ENCODE measurements at regions not wholly inside any gene's neighbourhood (a gene's known extent, or its start where the extent isn't known, plus 50 kb on each side); places are given as distances from the start of the nearest gene placed in this dataset.

- TF ChIP-seq CTCF (IDR thresholded peaks at IDR 0.05; ENCODE audit: insufficient read depth, low read length, severe bottlenecking) = no peak
- FAIRE-seq (no peak), DNase-seq (ENCODE audit: low read depth) (peak; percentile 76)
- no peaks in the 10 kb centered on the region for H3K27me3 ChIP-seq (ENCODE audit: control insufficient read depth, insufficient read depth, low read length)
- H3K4me3 ChIP-seq (ENCODE audit: low read depth, low read length) = no peak overlapping the region
- H3K36me3 ChIP-seq (ENCODE audit: control insufficient read depth, insufficient read depth, low read length) = no peaks in the 10 kb centered on the region
Observed at GRCh38 chr1:99579691-99580172, 66.2 kb upstream of the PALMD start.

DNA sequence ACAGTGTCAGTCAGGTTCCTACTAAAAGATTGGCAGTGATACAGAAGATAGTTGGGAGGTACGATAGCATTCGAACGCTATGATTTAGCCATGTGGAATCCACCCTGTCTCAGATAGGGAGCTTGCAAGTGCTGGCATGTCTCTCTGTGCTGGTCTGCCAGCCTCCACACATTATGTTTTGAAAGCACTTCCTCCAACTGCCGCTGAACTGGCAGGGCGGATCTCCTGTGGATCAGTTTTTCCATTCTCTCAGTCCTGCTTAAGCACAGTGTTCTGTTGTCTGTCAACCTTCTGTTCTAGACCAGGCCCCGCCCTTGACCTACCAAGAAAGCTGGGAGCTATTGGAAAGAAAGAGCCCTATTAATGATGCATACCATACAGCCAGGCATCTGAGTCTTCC, 65.5 kb upstream of the PALMD start:
- DNase-seq (ENCODE audit: low read depth) = peak; percentile 99
- Histone ChIP-seq H3K27me3 (ENCODE audit: control insufficient read depth, insufficient read depth, low read length) (no peaks in the 10 kb centered on the region), H3K36me3 (ENCODE audit: control insufficient read depth, insufficient read depth, low read length) (no peaks in the 10 kb centered on the region), H3K4me3 (ENCODE audit: low read depth, low read length) (no peak overlapping the region)
- peak; percentile 98 for FAIRE-seq
- TF ChIP-seq CTCF (IDR thresholded peaks at IDR 0.05; ENCODE audit: insufficient read depth, low read length, severe bottlenecking) = peak; percentile 29

DNA sequence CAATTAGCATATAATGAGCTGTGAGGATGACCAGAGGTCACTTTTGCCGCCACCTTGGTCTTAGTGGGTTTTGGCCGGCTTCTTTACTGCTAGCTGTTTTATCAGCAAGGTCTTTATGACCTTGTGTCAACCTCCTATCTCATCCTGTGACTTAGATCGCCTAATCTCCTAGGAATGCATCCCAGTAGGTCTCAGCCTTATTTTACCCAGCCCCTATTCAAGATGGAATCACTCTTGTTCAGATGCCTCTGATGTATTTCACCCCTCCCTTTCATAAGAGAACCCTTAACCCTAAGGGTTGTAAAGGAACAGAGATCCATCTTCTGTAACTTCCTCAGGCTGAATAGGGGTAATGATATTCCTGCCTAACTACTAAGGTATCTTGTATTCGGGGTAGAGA, 58.9 kb upstream of the PALMD start:
- Histone ChIP-seq H3K4me3 (ENCODE audit: low read depth, low read length) (no peak overlapping the region), H3K36me3 (ENCODE audit: control insufficient read depth, insufficient read depth, low read length) (no peaks in the 10 kb centered on the region), H3K27me3 (ENCODE audit: control insufficient read depth, insufficient read depth, low read length) (no peaks in the 10 kb centered on the region)
- DNase-seq (ENCODE audit: low read depth) (no peak), FAIRE-seq (no peak)
- TF ChIP-seq CTCF (IDR thresholded peaks at IDR 0.05; ENCODE audit: insufficient read depth, low read length, severe bottlenecking) = no peak

DNA sequence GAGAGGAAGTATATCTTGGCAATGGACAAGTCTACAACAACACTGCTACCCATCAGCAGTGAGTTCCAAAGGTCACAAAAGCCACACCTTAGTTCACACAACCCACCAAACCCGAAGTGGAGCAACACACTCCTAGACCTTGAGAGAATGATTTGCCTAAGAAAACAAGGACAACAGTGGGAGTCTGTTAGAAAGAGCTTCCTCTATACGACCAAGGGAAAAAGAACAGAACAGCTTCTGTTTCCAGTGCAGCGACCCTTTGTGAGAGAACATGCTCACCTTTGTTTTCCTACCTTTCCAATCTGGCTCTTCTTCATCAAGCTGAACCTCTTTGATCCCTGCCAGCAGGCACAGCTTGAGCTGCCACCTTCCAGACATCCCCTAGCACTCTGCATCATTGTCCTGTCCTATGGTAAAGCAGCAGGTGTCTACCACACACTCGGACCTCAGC, 56.7 kb upstream of the PALMD start:
- TF ChIP-seq CTCF (IDR thresholded peaks at IDR 0.05; ENCODE audit: insufficient read depth, low read length, severe bottlenecking) = no peak
- Histone ChIP-seq H3K27me3 (ENCODE audit: control insufficient read depth, insufficient read depth, low read length) (no peaks in the 10 kb centered on the region), H3K36me3 (ENCODE audit: control insufficient read depth, insufficient read depth, low read length) (no peaks in the 10 kb centered on the region), H3K4me3 (ENCODE audit: low read depth, low read length) (no peak overlapping the region)
- DNase-seq (ENCODE audit: low read depth) (no peak), FAIRE-seq (no peak)

DNA sequence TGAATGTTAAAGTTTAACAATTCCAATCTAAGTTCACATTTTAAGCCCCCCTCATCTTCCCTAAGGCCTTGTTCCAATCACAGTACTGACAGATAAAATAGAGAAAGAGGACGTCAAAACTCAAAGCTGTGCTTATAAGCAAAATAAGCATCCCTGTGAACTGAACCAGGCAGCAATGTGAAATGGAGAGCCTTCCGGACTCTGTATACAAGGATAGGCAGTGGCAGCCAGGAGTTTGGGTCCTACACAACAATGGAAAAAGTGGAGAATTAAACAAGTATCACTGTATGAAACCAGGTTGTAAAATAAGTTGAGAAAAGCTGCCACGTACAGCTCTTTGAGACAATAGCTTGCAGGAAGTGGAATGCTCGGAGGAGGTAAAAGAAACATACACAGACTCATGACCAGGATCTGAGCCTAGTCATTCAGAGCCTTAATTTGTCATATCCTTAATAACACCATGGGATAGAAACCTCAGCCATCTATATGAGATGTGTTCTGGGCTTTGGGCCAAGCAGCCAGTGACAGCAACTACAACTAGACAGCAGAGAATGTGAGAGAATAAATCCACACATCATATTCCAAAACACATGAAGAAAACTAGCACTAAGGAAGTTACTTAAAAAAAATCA, 55.2 kb upstream of the PALMD start:
- H3K27me3 ChIP-seq (ENCODE audit: control insufficient read depth, insufficient read depth, low read length) = no peaks in the 10 kb centered on the region
- TF ChIP-seq CTCF (IDR thresholded peaks at IDR 0.05; ENCODE audit: insufficient read depth, low read length, severe bottlenecking) = no peak
- FAIRE-seq = no peak
- DNase-seq (ENCODE audit: low read depth) = peak; percentile 91
- H3K4me3 ChIP-seq (ENCODE audit: low read depth, low read length) = no peak overlapping the region
- no peaks in the 10 kb centered on the region for H3K36me3 ChIP-seq (ENCODE audit: control insufficient read depth, insufficient read depth, low read length)

DNA sequence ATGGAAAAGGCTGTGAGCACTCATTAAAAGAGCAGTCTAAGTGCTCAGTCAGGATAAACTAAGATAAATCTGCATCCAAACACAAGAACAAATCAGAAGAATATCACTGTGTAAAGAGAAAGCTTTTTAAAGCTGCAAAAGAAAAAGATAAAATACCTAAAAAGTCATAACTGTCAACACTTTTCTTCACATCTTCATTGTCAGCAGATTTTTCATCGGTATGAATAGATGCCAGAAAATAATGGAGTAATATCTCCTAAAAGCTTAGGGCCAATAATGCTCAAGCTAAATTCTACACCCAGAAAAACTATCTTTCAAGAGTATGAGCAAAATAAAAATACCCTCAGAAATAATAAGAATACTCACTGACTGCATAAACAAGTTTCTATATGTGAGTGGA, 54.0 kb upstream of the PALMD start:
- DNase-seq (ENCODE audit: low read depth) = no peak
- TF ChIP-seq CTCF (IDR thresholded peaks at IDR 0.05; ENCODE audit: insufficient read depth, low read length, severe bottlenecking) = no peak
- H3K36me3 ChIP-seq (ENCODE audit: control insufficient read depth, insufficient read depth, low read length) = no peaks in the 10 kb centered on the region
- FAIRE-seq = no peak
- H3K4me3 ChIP-seq (ENCODE audit: low read depth, low read length) = no peak overlapping the region
- no peaks in the 10 kb centered on the region for H3K27me3 ChIP-seq (ENCODE audit: control insufficient read depth, insufficient read depth, low read length)

Data from bronchial epithelial cell (primary cell).